ENCODE measurements at regions not wholly inside any gene's neighbourhood (a gene's known extent, or its start where the extent isn't known, plus 50 kb on each side); places are given as distances from the start of the nearest gene placed in this dataset.

GRCh38 chr5:6832994-6833393 lies 119.8 kb downstream of the TENT4A start:
- no peaks in the 10 kb centered on the region for H3K36me3 ChIP-seq (ENCODE audit: control insufficient read depth, low read length)
- TF ChIP-seq EZH2phosphoT487 (IDR thresholded peaks at IDR 0.05; ENCODE audit: borderline replicate concordance, low read length), result no peak
- TF ChIP-seq, protein P1, sequence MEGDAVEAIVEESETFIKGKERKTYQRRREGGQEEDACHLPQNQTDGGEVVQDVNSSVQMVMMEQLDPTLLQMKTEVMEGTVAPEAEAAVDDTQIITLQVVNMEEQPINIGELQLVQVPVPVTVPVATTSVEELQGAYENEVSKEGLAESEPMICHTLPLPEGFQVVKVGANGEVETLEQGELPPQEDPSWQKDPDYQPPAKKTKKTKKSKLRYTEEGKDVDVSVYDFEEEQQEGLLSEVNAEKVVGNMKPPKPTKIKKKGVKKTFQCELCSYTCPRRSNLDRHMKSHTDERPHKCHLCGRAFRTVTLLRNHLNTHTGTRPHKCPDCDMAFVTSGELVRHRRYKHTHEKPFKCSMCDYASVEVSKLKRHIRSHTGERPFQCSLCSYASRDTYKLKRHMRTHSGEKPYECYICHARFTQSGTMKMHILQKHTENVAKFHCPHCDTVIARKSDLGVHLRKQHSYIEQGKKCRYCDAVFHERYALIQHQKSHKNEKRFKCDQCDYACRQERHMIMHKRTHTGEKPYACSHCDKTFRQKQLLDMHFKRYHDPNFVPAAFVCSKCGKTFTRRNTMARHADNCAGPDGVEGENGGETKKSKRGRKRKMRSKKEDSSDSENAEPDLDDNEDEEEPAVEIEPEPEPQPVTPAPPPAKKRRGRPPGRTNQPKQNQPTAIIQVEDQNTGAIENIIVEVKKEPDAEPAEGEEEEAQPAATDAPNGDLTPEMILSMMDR (IDR thresholded peaks at IDR 0.05; ENCODE audit: low read depth, low read length, poor library complexity, severe bottlenecking), result no peak
- H3F3A ChIP-seq (ENCODE audit: control insufficient read depth, insufficient read depth), result no peaks in the 10 kb centered on the region
- H3K27ac ChIP-seq (ENCODE audit: low read depth, low read length), result no peak overlapping the region
- no peaks in the 10 kb centered on the region for H3K27me3 ChIP-seq (ENCODE audit: control insufficient read depth, low read length)
- H3K79me2 ChIP-seq (ENCODE audit: control insufficient read depth, low read length), result no peaks in the 10 kb centered on the region
- H3K4me3 ChIP-seq (ENCODE audit: low read length), result no peak overlapping the region
- no peak overlapping the region for H3K4me2 ChIP-seq (ENCODE audit: low read length)
- no peaks in the 10 kb centered on the region for H3K4me1 ChIP-seq (ENCODE audit: control insufficient read depth, low read length)
- H4K20me1 ChIP-seq (ENCODE audit: control insufficient read depth, insufficient read depth, low read depth, low read length), result no peaks in the 10 kb centered on the region
- no peaks in the 10 kb centered on the region for H3K9me2 ChIP-seq (replicated peaks; ENCODE audit: control insufficient read depth, low read length)
- H3K9me3 ChIP-seq (ENCODE audit: control insufficient read depth, insufficient read depth, low read length), result peaks cover 9% of the 10 kb centered on the region; the same call in 1 of the 2 replicates

DNA sequence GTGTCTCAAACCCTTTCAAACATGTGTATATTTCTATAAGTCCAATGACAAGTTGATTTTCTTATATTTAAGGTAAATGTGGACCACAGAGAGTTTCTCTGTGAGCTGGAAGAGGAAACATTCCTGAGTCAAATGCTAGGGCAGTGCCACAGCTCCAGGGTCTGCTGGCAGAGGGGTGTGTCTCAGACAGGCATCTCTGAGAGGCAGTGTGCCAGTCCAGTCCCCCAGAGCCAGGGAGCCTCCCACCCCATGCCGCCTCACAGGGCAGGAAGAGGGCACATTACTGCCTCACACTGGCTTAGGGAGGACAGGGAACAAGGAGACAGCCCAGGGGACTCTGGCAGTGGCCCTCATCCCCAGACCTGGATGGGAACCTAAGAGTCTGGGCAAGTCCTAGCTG lies 120.2 kb downstream of the TENT4A start:
- Histone ChIP-seq H3K9me2 (replicated peaks; ENCODE audit: control insufficient read depth, low read length) (no peaks in the 10 kb centered on the region), H3K4me3 (ENCODE audit: low read length) (no peak overlapping the region), H4K20me1 (ENCODE audit: control insufficient read depth, insufficient read depth, low read depth, low read length) (no peaks in the 10 kb centered on the region), H3K79me2 (ENCODE audit: control insufficient read depth, low read length) (no peaks in the 10 kb centered on the region), H3K4me2 (ENCODE audit: low read length) (no peak overlapping the region), H3K4me1 (ENCODE audit: control insufficient read depth, low read length) (no peaks in the 10 kb centered on the region), H3K27ac (ENCODE audit: low read depth, low read length) (no peak overlapping the region), H3K27me3 (ENCODE audit: control insufficient read depth, low read length) (no peaks in the 10 kb centered on the region), H3K9me3 (ENCODE audit: control insufficient read depth, insufficient read depth, low read length) (peaks cover 9% of the 10 kb centered on the region; the same call in 1 of the 2 replicates), H3K36me3 (ENCODE audit: control insufficient read depth, low read length) (no peaks in the 10 kb centered on the region), H3F3A (ENCODE audit: control insufficient read depth, insufficient read depth) (no peaks in the 10 kb centered on the region)
- no peak for TF ChIP-seq EZH2phosphoT487 (IDR thresholded peaks at IDR 0.05; ENCODE audit: borderline replicate concordance, low read length)
- TF ChIP-seq, protein P1 (IDR thresholded peaks at IDR 0.05; ENCODE audit: low read depth, low read length, poor library complexity, severe bottlenecking), result no peak

GRCh38 chr5:6837095-6837494 lies 123.9 kb downstream of the TENT4A start:
- Histone ChIP-seq H3F3A (ENCODE audit: control insufficient read depth, insufficient read depth) (no peaks in the 10 kb centered on the region), H3K79me2 (ENCODE audit: control insufficient read depth, low read length) (no peaks in the 10 kb centered on the region), H3K4me3 (ENCODE audit: low read length) (no peak overlapping the region), H3K9me3 (ENCODE audit: control insufficient read depth, insufficient read depth, low read length) (no peaks in the 10 kb centered on the region), H3K4me2 (ENCODE audit: low read length) (no peak overlapping the region), H3K9me2 (replicated peaks; ENCODE audit: control insufficient read depth, low read length) (no peaks in the 10 kb centered on the region), H4K20me1 (ENCODE audit: control insufficient read depth, insufficient read depth, low read depth, low read length) (no peaks in the 10 kb centered on the region), H3K27me3 (ENCODE audit: control insufficient read depth, low read length) (no peaks in the 10 kb centered on the region), H3K27ac (ENCODE audit: low read depth, low read length) (no peak overlapping the region), H3K4me1 (ENCODE audit: control insufficient read depth, low read length) (no peaks in the 10 kb centered on the region), H3K36me3 (ENCODE audit: control insufficient read depth, low read length) (no peaks in the 10 kb centered on the region)
- no peak for TF ChIP-seq EZH2phosphoT487 (IDR thresholded peaks at IDR 0.05; ENCODE audit: borderline replicate concordance, low read length)
- TF ChIP-seq, protein P1 (IDR thresholded peaks at IDR 0.05; ENCODE audit: low read depth, low read length, poor library complexity, severe bottlenecking), result no peak
